H9 (cell line): ENCODE measurements at regions not wholly inside any gene's neighbourhood (a gene's known extent, or its start where the extent isn't known, plus 50 kb on each side); places are given as distances from the start of the nearest gene placed in this dataset.

Experiments used
- DNase-seq: peaks from one replicate; pipeline ENCODE4 v3.0.0-alpha.2; 2017
- H2AFZ ChIP-seq: one replicate; pipeline ENCODE4 v1.6.1; 2013; ENCODE audit warnings: mild to moderate bottlenecking, low read length, control low read depth, moderate library complexity
- H2AK5ac ChIP-seq: 2 replicates; pipeline ENCODE4 v1.6.1; 2013; ENCODE audit warnings: low read length, control low read depth, mixed read lengths; ENCODE audit not compliant: insufficient read length
- H2BK120ac ChIP-seq: one replicate; pipeline ENCODE4 v1.6.1; 2013; ENCODE audit warnings: low read depth, mild to moderate bottlenecking, low read length, control low read depth, inconsistent platforms; ENCODE audit not compliant: poor library complexity, severe bottlenecking
- H2BK12ac ChIP-seq: 2 replicates; pipeline ENCODE4 v1.6.1; 2013; ENCODE audit warnings: low read length, control low read depth, mixed read lengths, low read depth; ENCODE audit not compliant: insufficient read length
- H2BK15ac ChIP-seq: 2 replicates; pipeline ENCODE4 v1.6.1; 2013; ENCODE audit warnings: low read depth, low read length, control low read depth
- H2BK20ac ChIP-seq: one replicate; pipeline ENCODE4 v1.6.1; 2013; ENCODE audit warnings: low read depth, mild to moderate bottlenecking, low read length, control low read depth, inconsistent platforms; ENCODE audit not compliant: poor library complexity, severe bottlenecking
- H2BK5ac ChIP-seq: 2 replicates; pipeline ENCODE4 v1.6.1; 2013; ENCODE audit warnings: low read length, control low read depth, mixed read lengths; ENCODE audit not compliant: insufficient read length
- H3K14ac ChIP-seq: 2 replicates; pipeline ENCODE4 v1.6.1; 2013; ENCODE audit warnings: low read length, control low read depth; ENCODE audit not compliant: insufficient read depth
- H3K18ac ChIP-seq: 2 replicates; pipeline ENCODE4 v1.6.1; 2013; ENCODE audit warnings: low read depth, mild to moderate bottlenecking, mixed read lengths, low read length, control low read depth; ENCODE audit not compliant: insufficient read length
- H3K23ac ChIP-seq: 2 replicates; pipeline ENCODE4 v1.6.1; 2013; ENCODE audit warnings: low read length, control low read depth, mixed read lengths, low read depth; ENCODE audit not compliant: insufficient read length
- H3K23me2 ChIP-seq: 2 replicates; pipeline ENCODE4 v1.6.1; 2013; ENCODE audit warnings: low read depth, mild to moderate bottlenecking, mixed read lengths, low read length, control low read depth; ENCODE audit not compliant: insufficient read length, poor library complexity, severe bottlenecking
- H3K27ac ChIP-seq: 2 replicates; pipeline ENCODE4 v1.5.1; 2013; ENCODE audit warnings: low read length, control low read depth, mixed read lengths, low read depth; ENCODE audit not compliant: insufficient read length
- H3K27me3 ChIP-seq: 2 replicates; pipeline ENCODE4 v1.6.1; 2013; ENCODE audit warnings: low read length, control low read depth, inconsistent platforms; ENCODE audit not compliant: insufficient read depth
- H3K4ac ChIP-seq: 2 replicates; pipeline ENCODE4 v1.6.1; 2013; ENCODE audit warnings: low read depth, mild to moderate bottlenecking, control low read depth, inconsistent platforms, low read length, moderate library complexity
- H3K4me1 ChIP-seq: 2 replicates; pipeline ENCODE4 v1.6.1; 2013; ENCODE audit warnings: low read length, control low read depth, inconsistent platforms; ENCODE audit not compliant: insufficient read depth
- H3K4me2 ChIP-seq: 2 replicates; pipeline ENCODE4 v1.6.1; 2013; ENCODE audit warnings: low read length, control low read depth, mixed read lengths; ENCODE audit not compliant: insufficient read length, insufficient read depth
- H3K56ac ChIP-seq: 2 replicates; pipeline ENCODE4 v1.6.1; 2013; ENCODE audit warnings: low read depth, mild to moderate bottlenecking, mixed read lengths, low read length, control low read depth; ENCODE audit not compliant: insufficient read length
- H3K79me1 ChIP-seq: 2 replicates; pipeline ENCODE4 v1.6.1; 2013; ENCODE audit warnings: low read depth, mild to moderate bottlenecking, moderate library complexity, low read length, control low read depth, inconsistent platforms; ENCODE audit not compliant: insufficient read depth, poor library complexity, severe bottlenecking
- H3K79me2 ChIP-seq: 2 replicates; pipeline ENCODE4 v1.6.1; 2013; ENCODE audit warnings: low read length, control low read depth, inconsistent platforms; ENCODE audit not compliant: insufficient read depth
- H3K9ac ChIP-seq: 2 replicates; pipeline ENCODE4 v1.6.1; 2013; ENCODE audit warnings: low read length, control low read depth, mixed read lengths; ENCODE audit not compliant: insufficient read length; ENCODE audit errors: extremely low read depth
- H3K9me3 ChIP-seq: one replicate; pipeline ENCODE4 v1.6.1; 2013; ENCODE audit warnings: low read depth, low read length, inconsistent platforms; ENCODE audit not compliant: control insufficient read depth
- H3T11ph ChIP-seq: one replicate; pipeline ENCODE4 v1.6.1; 2013; ENCODE audit warnings: mild to moderate bottlenecking, low read length, control low read depth, inconsistent platforms
- H4K20me1 ChIP-seq: one replicate; pipeline ENCODE4 v1.6.1; 2013; ENCODE audit not compliant: control insufficient read depth, insufficient read length, insufficient read depth
- H4K5ac ChIP-seq: 2 replicates; pipeline ENCODE4 v1.6.1; 2013; ENCODE audit warnings: low read depth, mild to moderate bottlenecking, mixed read lengths, low read length, control low read depth; ENCODE audit not compliant: insufficient read length
- H4K8ac ChIP-seq: replicated peaks from 2 replicates; pipeline ENCODE4 v1.6.1; 2013; ENCODE audit warnings: low read length, control low read depth, mixed read lengths, low read depth; ENCODE audit not compliant: insufficient read length
- H4K91ac ChIP-seq: 2 replicates; pipeline ENCODE4 v1.6.1; 2013; ENCODE audit warnings: low read depth, mild to moderate bottlenecking, moderate library complexity, mixed read lengths, low read length, control low read depth; ENCODE audit not compliant: insufficient read length
- H3K27ac Mint-ChIP-seq, 3 experiments: 2 replicates in 2 of 3; 3 replicates in 1 of 3; pipeline ENCODE4 v1.8.0; 2020 to 2021; ENCODE audit warnings: mixed read lengths in 3 of 3, mild to moderate bottlenecking in 1 of 3, moderate library complexity in 1 of 3
- H3K27me3 Mint-ChIP-seq: 2 replicates; pipeline ENCODE4 v1.8.0; 2021; ENCODE audit warnings: low read depth, mild to moderate bottlenecking, moderate library complexity, mixed read lengths
- H3K36me3 Mint-ChIP-seq, 3 experiments: 2 replicates in 2 of 3; 3 replicates in 1 of 3; pipeline ENCODE4 v1.8.0; 2020 to 2021; ENCODE audit warnings: low read depth in 3 of 3, mixed read lengths in 3 of 3; ENCODE audit not compliant: insufficient read depth in 1 of 3
- H3K4me1 Mint-ChIP-seq, 2 experiments: 2 replicates each; pipeline ENCODE4 v1.8.0; 2020; ENCODE audit warnings: mixed read lengths in 2 of 2
- H3K4me3 Mint-ChIP-seq, 2 experiments: 2 replicates in 1 of 2; 3 replicates in 1 of 2; pipeline ENCODE4 v1.8.0; 2020 to 2021; ENCODE audit warnings: mild to moderate bottlenecking in 2 of 2, mixed read lengths in 2 of 2, moderate library complexity in 1 of 2
- H3K9me3 Mint-ChIP-seq, 2 experiments: 2 replicates in 1 of 2; 3 replicates in 1 of 2; pipeline ENCODE4 v1.8.0; 2020; ENCODE audit warnings: mild to moderate bottlenecking in 2 of 2, mixed read lengths in 2 of 2, moderate library complexity in 1 of 2
- WGBS: extraction: QIAGEN DNeasy Blood & Tissue Kit; methylation state at CpG from one replicate; pipeline ENCODE4 v1.1.7; 2013; ENCODE audit warnings: missing lambda C conversion rate, low lambda C conversion rate, mixed read lengths; ENCODE audit not compliant: insufficient read length; ENCODE audit errors: extremely low coverage; 5-methylcytosine and 5-hydroxymethylcytosine counted together
- TF ChIP-seq, protein P1 (sequence below): fragments of 200-600 bp; sonication (generic); conservative IDR thresholded peaks from 3 replicates; pipeline ENCODE4 v1.8.0; 2021; ENCODE audit warnings: antibody characterized with exemption, mild to moderate bottlenecking

DNA sequence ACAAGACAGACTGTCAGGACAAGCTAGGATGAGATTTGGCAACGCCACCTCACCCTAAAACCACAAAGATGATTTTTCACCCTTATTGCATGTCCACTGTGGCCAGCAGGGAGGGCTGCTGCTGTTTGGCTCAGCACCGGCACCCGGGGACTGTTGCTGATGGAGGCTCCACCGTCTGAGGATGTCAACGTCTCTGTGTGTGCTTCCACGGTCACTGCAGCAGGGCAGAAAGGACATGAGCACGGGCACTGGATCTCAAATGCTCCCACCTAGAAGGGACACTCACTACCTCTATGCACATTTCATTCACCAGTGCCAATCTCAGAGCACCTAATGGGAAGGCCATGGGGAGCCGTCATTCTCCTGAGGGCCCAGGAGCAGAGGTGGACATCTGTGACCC lies 599.6 kb downstream of the PTPRU start:
- Histone ChIP-seq H3K9me3 (no peaks in the 10 kb centered on the region), H3K23ac (no peak overlapping the region), H4K8ac (no peak overlapping the region), H3K4me1 (no peaks in the 10 kb centered on the region), H4K91ac (no peak overlapping the region), H3K27me3 (no peaks in the 10 kb centered on the region), H3K23me2 (no peaks in the 10 kb centered on the region), H3K56ac (no peak overlapping the region), H4K5ac (no peak overlapping the region), H2AFZ (no peak overlapping the region), H2BK20ac (no peak overlapping the region), H3K4me2 (no peak overlapping the region), H2BK5ac (no peak overlapping the region), H3K79me1 (no peaks in the 10 kb centered on the region), H3K79me2 (no peaks in the 10 kb centered on the region), H3T11ph (no peak overlapping the region), H3K9ac (no peak overlapping the region), H3K27ac (no peak overlapping the region), H2BK12ac (no peak overlapping the region), H3K14ac (peak overlapping the region; percentile 1; the same call in 1 of the 2 replicates), H3K4ac (no peak overlapping the region), H2BK120ac (no peak overlapping the region), H4K20me1 (no peaks in the 10 kb centered on the region), H2BK15ac (no peak overlapping the region), H2AK5ac (no peak overlapping the region), H3K18ac (no peak overlapping the region)
- WGBS: no CpG with 5 or more reads among the region's 8 CpGs
- no peak overlapping the region for H3K4me3 Mint-ChIP-seq
- no peak overlapping the region for H3K27ac Mint-ChIP-seq
- H3K27me3 Mint-ChIP-seq: peaks cover 2% of the 10 kb centered on the region; the same call in 1 of the 2 replicates
- peak; percentile 28 for DNase-seq
- peaks cover 9 to 19% of the 10 kb centered on the region in 2 experiments for H3K4me1 Mint-ChIP-seq
- H3K36me3 Mint-ChIP-seq: no peaks in the 10 kb centered on the region
- TF ChIP-seq, protein P1, sequence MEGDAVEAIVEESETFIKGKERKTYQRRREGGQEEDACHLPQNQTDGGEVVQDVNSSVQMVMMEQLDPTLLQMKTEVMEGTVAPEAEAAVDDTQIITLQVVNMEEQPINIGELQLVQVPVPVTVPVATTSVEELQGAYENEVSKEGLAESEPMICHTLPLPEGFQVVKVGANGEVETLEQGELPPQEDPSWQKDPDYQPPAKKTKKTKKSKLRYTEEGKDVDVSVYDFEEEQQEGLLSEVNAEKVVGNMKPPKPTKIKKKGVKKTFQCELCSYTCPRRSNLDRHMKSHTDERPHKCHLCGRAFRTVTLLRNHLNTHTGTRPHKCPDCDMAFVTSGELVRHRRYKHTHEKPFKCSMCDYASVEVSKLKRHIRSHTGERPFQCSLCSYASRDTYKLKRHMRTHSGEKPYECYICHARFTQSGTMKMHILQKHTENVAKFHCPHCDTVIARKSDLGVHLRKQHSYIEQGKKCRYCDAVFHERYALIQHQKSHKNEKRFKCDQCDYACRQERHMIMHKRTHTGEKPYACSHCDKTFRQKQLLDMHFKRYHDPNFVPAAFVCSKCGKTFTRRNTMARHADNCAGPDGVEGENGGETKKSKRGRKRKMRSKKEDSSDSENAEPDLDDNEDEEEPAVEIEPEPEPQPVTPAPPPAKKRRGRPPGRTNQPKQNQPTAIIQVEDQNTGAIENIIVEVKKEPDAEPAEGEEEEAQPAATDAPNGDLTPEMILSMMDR: no peak; the same call in 2 of the 3 replicates
- H3K9me3 Mint-ChIP-seq: no peaks in the 10 kb centered on the region
